ENCODE measurements at regions not wholly inside any gene's neighbourhood (a gene's known extent, or its start where the extent isn't known, plus 50 kb on each side); places are given as distances from the start of the nearest gene placed in this dataset.

GRCh38 chr15:35738370-35738769 is 192.4 kb upstream of the DPH6 start:
- Histone ChIP-seq H3K36me3 (no peaks in the 10 kb centered on the region), H3K27me3 (ENCODE audit: insufficient read depth, low read depth, severe bottlenecking) (no peaks in the 10 kb centered on the region), H3K9me3 (ENCODE audit: severe bottlenecking) (no peaks in the 10 kb centered on the region), H3K27ac (no peak overlapping the region), H3K4me3 (ENCODE audit: low read depth, low read length) (no peak overlapping the region)
- no peak for TF ChIP-seq CTCF (IDR thresholded peaks at IDR 0.05; ENCODE audit: low read depth, low read length)
- DNase-seq = no peak

- Histone ChIP-seq H3K9me3 (ENCODE audit: severe bottlenecking) (no peaks in the 10 kb centered on the region), H3K27ac (no peak overlapping the region), H3K4me3 (ENCODE audit: low read depth, low read length) (no peak overlapping the region), H3K36me3 (no peaks in the 10 kb centered on the region), H3K27me3 (ENCODE audit: insufficient read depth, low read depth, severe bottlenecking) (no peaks in the 10 kb centered on the region)
- DNase-seq = no peak
- TF ChIP-seq CTCF (IDR thresholded peaks at IDR 0.05; ENCODE audit: low read depth, low read length) = no peak
Measured at GRCh38 chr15:35740761-35741160, 194.8 kb upstream of the DPH6 start.

GRCh38 chr15:35741395-35741794 is 195.4 kb upstream of the DPH6 start:
- Histone ChIP-seq H3K36me3 (no peaks in the 10 kb centered on the region), H3K9me3 (ENCODE audit: severe bottlenecking) (no peaks in the 10 kb centered on the region), H3K27ac (no peak overlapping the region), H3K27me3 (ENCODE audit: insufficient read depth, low read depth, severe bottlenecking) (no peaks in the 10 kb centered on the region), H3K4me3 (ENCODE audit: low read depth, low read length) (no peak overlapping the region)
- no peak for DNase-seq
- no peak for TF ChIP-seq CTCF (IDR thresholded peaks at IDR 0.05; ENCODE audit: low read depth, low read length)

GRCh38 chr15:35741881-35742280 is 195.9 kb upstream of the DPH6 start:
- Histone ChIP-seq H3K9me3 (ENCODE audit: severe bottlenecking) (no peaks in the 10 kb centered on the region), H3K27me3 (ENCODE audit: insufficient read depth, low read depth, severe bottlenecking) (no peaks in the 10 kb centered on the region), H3K36me3 (no peaks in the 10 kb centered on the region), H3K4me3 (ENCODE audit: low read depth, low read length) (no peak overlapping the region), H3K27ac (no peak overlapping the region)
- DNase-seq = no peak
- TF ChIP-seq CTCF (IDR thresholded peaks at IDR 0.05; ENCODE audit: low read depth, low read length) = no peak

GRCh38 chr15:35743321-35743720 is 197.4 kb upstream of the DPH6 start:
- no peak overlapping the region for H3K27ac ChIP-seq
- no peaks in the 10 kb centered on the region for H3K36me3 ChIP-seq
- no peak overlapping the region for H3K4me3 ChIP-seq (ENCODE audit: low read depth, low read length)
- DNase-seq = no peak
- no peak for TF ChIP-seq CTCF (IDR thresholded peaks at IDR 0.05; ENCODE audit: low read depth, low read length)
- no peaks in the 10 kb centered on the region for H3K9me3 ChIP-seq (ENCODE audit: severe bottlenecking)
- H3K27me3 ChIP-seq (ENCODE audit: insufficient read depth, low read depth, severe bottlenecking) = no peaks in the 10 kb centered on the region

- no peak for TF ChIP-seq CTCF (IDR thresholded peaks at IDR 0.05; ENCODE audit: low read depth, low read length)
Measured at GRCh38 chr15:35746121-35746520, 200.2 kb upstream of the DPH6 start.

More at GRCh38 chr15:35746121-35746520, 200.2 kb upstream of the DPH6 start:
- Histone ChIP-seq H3K9me3 (ENCODE audit: severe bottlenecking) (no peaks in the 10 kb centered on the region), H3K4me3 (ENCODE audit: low read depth, low read length) (no peak overlapping the region), H3K27me3 (ENCODE audit: insufficient read depth, low read depth, severe bottlenecking) (no peaks in the 10 kb centered on the region), H3K36me3 (no peaks in the 10 kb centered on the region), H3K27ac (no peak overlapping the region)
- DNase-seq = no peak
